GM23248 (cell line): ENCODE measurements at regions not wholly inside any gene's neighbourhood (a gene's known extent, or its start where the extent isn't known, plus 50 kb on each side); places are given as distances from the start of the nearest gene placed in this dataset.

Experiments used
- EZH2 ChIP-seq: fragments of 200-600 bp; sonication (generic); IDR thresholded peaks from 2 replicates; pipeline ENCODE4 v1.6.1; 2018; ENCODE audit warnings: antibody characterized with exemption, mild to moderate bottlenecking; ENCODE audit not compliant: insufficient read depth, poor library complexity, severe bottlenecking
- EZH2phosphoT487 ChIP-seq: fragments of 200-600 bp; sonication (generic); IDR thresholded peaks from 2 replicates; pipeline ENCODE4 v1.6.1; 2018; ENCODE audit warnings: antibody characterized with exemption, moderate library complexity, mild to moderate bottlenecking, low read depth; ENCODE audit not compliant: insufficient read depth

DNA sequence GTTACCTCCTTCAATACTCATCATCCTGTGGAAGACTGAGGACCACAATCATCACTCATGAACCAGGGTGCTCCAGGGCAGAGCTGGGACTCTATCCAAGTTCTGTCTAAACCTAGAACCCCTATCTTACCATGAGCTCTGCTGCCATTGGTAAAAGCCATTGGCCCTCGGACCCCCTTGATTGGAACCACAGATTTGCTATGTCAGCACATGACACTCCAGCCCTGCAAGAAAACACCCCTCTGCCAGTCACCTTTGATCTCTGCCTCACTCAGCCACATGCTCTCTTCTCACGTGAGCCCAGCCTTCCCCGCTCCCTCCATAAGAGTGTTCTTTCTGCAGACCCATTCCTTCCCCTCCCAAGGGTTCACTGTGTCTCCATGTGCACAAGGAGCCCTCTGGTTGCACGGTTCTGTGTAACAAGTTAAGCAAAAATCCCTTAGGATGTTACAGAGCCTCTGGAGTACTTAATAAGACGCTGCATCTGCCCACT is 468.8 kb upstream of the DYNLRB2 start:
- TF ChIP-seq EZH2 (no peak), EZH2phosphoT487 (no peak)
